ENCODE measurements at regions not wholly inside any gene's neighbourhood (a gene's known extent, or its start where the extent isn't known, plus 50 kb on each side); places are given as distances from the start of the nearest gene placed in this dataset.

DNA sequence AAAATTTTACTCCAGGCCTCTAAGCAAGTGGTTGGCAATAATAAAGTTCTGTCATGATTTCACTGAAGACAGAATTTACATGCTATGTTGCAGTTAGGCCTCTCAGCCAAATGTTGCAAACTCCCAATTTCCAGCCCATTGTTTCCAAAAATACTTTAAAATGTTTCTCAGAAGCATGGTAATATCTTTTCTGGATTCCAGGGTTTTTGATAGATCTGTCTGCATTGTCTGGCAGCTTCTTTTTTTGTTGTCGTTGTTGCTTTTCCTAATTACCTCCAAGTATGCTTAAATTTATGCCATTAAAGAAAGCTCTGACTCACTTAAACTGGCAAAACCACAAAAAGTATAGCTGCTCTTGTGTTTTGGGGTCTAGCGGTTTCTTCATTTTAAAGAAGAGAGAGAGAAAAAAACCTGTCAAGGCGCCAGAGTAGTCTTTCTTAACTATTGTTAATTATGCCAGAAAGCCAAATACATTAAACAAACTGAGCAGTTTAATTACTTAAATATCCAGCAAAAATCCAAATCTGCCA, 97.0 kb downstream of the AGTR2 start:
- no peaks in the 10 kb centered on the region for H3K9me1 ChIP-seq (ENCODE audit: control insufficient read depth, extremely low read depth, insufficient read depth, low read length)

DNA sequence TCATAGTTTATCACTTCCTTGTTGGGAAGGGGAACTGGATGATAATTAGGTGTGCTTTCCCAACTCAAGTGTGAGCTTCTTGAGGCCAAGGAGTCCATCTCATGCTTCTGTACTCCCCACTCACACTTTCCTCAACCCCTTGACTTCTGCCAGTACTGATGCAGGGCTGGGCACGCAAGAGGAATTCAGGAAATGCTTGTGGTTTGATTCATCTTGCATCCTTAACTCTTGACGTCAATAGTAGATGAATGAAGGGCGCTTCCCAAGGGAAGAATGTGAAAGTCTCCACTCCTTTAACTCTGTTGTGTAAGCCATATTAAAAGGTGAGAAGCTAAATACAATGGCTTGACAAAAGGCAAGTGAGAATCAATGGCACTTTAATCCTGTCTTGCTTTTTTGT, 101.8 kb downstream of the AGTR2 start:
- H3K9ac ChIP-seq (ENCODE audit: control insufficient read depth, extremely low read depth, insufficient read depth, low read length) = no peak overlapping the region
- TF ChIP-seq, protein P1, sequence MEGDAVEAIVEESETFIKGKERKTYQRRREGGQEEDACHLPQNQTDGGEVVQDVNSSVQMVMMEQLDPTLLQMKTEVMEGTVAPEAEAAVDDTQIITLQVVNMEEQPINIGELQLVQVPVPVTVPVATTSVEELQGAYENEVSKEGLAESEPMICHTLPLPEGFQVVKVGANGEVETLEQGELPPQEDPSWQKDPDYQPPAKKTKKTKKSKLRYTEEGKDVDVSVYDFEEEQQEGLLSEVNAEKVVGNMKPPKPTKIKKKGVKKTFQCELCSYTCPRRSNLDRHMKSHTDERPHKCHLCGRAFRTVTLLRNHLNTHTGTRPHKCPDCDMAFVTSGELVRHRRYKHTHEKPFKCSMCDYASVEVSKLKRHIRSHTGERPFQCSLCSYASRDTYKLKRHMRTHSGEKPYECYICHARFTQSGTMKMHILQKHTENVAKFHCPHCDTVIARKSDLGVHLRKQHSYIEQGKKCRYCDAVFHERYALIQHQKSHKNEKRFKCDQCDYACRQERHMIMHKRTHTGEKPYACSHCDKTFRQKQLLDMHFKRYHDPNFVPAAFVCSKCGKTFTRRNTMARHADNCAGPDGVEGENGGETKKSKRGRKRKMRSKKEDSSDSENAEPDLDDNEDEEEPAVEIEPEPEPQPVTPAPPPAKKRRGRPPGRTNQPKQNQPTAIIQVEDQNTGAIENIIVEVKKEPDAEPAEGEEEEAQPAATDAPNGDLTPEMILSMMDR (optimal IDR thresholded peaks at IDR 0.05 in 1 of 3, IDR thresholded peaks at IDR 0.05 in 1 of 3, conservative IDR thresholded peaks at IDR 0.05 in 1 of 3; ENCODE audit: extremely low read depth in 1 of 3, insufficient read depth in 2 of 3, low read length in 3 of 3) = no peak
- no peak for TF ChIP-seq EZH2 (IDR thresholded peaks at IDR 0.05; ENCODE audit: low read length)
- FAIRE-seq = peak; percentile 93
- H3K9me3 ChIP-seq (ENCODE audit: control insufficient read depth, low read depth, low read length) = peaks cover 11% of the 10 kb centered on the region
- H3K4me2 ChIP-seq (ENCODE audit: control insufficient read depth, extremely low read depth, insufficient read depth, low read depth, low read length) = no peak overlapping the region
- dilution Hi-C loops (cut with MboI; ENCODE audit: extremely low pct_ligation_motif_present, low sequenced_read_pairs) = no loop called here
- H3K36me3 ChIP-seq (ENCODE audit: control insufficient read depth in 2 of 2, extremely low read depth in 1 of 2, insufficient read depth in 2 of 2, low read length in 2 of 2) = no peaks in the 10 kb centered on the region
- no peak overlapping the region for H2AFZ ChIP-seq (ENCODE audit: control insufficient read depth, low read length)
- H4K20me1 ChIP-seq (ENCODE audit: control insufficient read depth, extremely low read depth, insufficient read depth, low read length) = no peaks in the 10 kb centered on the region
- peak; percentile 93 for DNase-seq (ENCODE audit: low read depth, low spot score)
- H3K4me3 ChIP-seq (ENCODE audit: control insufficient read depth in 2 of 3, extremely low read depth in 1 of 3, insufficient read depth in 2 of 3, low read depth in 1 of 3, low read length in 3 of 3) = no peak overlapping the region
- H3K27me3 ChIP-seq (ENCODE audit: control insufficient read depth, extremely low read depth, insufficient read depth, low read length) = no peaks in the 10 kb centered on the region
- H3K9me1 ChIP-seq (ENCODE audit: control insufficient read depth, extremely low read depth, insufficient read depth, low read length) = no peaks in the 10 kb centered on the region
- peak overlapping the region; percentile 87 for H3K27ac ChIP-seq (ENCODE audit: control insufficient read depth, insufficient read depth, low read length)
- peaks cover 10% of the 10 kb centered on the region for H3K4me1 ChIP-seq (ENCODE audit: control insufficient read depth, extremely low read depth, insufficient read depth, low read length)
- H3K79me2 ChIP-seq (ENCODE audit: control insufficient read depth, insufficient read depth, low read length) = no peaks in the 10 kb centered on the region

More for the DNA sequence above, 97.0 kb downstream of the AGTR2 start:
- Histone ChIP-seq H3K79me2 (ENCODE audit: control insufficient read depth, insufficient read depth, low read length) (no peaks in the 10 kb centered on the region), H3K4me3 (ENCODE audit: control insufficient read depth in 2 of 3, extremely low read depth in 1 of 3, insufficient read depth in 2 of 3, low read depth in 1 of 3, low read length in 3 of 3) (no peak overlapping the region), H3K9me3 (ENCODE audit: control insufficient read depth, low read depth, low read length) (peaks cover 11% of the 10 kb centered on the region), H2AFZ (ENCODE audit: control insufficient read depth, low read length) (no peak overlapping the region), H3K36me3 (ENCODE audit: control insufficient read depth in 2 of 2, extremely low read depth in 1 of 2, insufficient read depth in 2 of 2, low read length in 2 of 2) (no peaks in the 10 kb centered on the region), H3K27ac (ENCODE audit: control insufficient read depth, insufficient read depth, low read length) (no peak overlapping the region), H4K20me1 (ENCODE audit: control insufficient read depth, extremely low read depth, insufficient read depth, low read length) (no peaks in the 10 kb centered on the region), H3K27me3 (ENCODE audit: control insufficient read depth, extremely low read depth, insufficient read depth, low read length) (no peaks in the 10 kb centered on the region), H3K4me1 (ENCODE audit: control insufficient read depth, extremely low read depth, insufficient read depth, low read length) (peaks cover 1% of the 10 kb centered on the region), H3K4me2 (ENCODE audit: control insufficient read depth, extremely low read depth, insufficient read depth, low read depth, low read length) (no peak overlapping the region), H3K9ac (ENCODE audit: control insufficient read depth, extremely low read depth, insufficient read depth, low read length) (no peak overlapping the region)
- no peak for TF ChIP-seq EZH2 (IDR thresholded peaks at IDR 0.05; ENCODE audit: low read length)
- TF ChIP-seq, protein P1 (optimal IDR thresholded peaks at IDR 0.05 in 1 of 3, IDR thresholded peaks at IDR 0.05 in 1 of 3, conservative IDR thresholded peaks at IDR 0.05 in 1 of 3; ENCODE audit: extremely low read depth in 1 of 3, insufficient read depth in 2 of 3, low read length in 3 of 3) = no peak
- DNase-seq (ENCODE audit: low read depth, low spot score) (no peak), FAIRE-seq (no peak)
- dilution Hi-C loops (cut with MboI; ENCODE audit: extremely low pct_ligation_motif_present, low sequenced_read_pairs) = no loop called here
